GM19372 (cell line): ENCODE measurements at regions not wholly inside any gene's neighbourhood (a gene's known extent, or its start where the extent isn't known, plus 50 kb on each side); places are given as distances from the start of the nearest gene placed in this dataset.
"Not testable (repeated sequence)": the region's sequence is repeated elsewhere in the genome, so short reads cannot be mapped to it uniquely, and the experiment has no call there.

Source experiments
- ATAC-seq: cut with Tn5 transposase; IDR thresholded peaks from one replicate; pipeline ENCODE4 v1.9.1; 2021; ENCODE audit warnings: mild to moderate bottlenecking, low read depth, moderate library complexity; ENCODE audit not compliant: unreplicated experiment

- not testable (repeated sequence) for ATAC-seq
Measured at GRCh38 chr16:21365541-21365940, 87.5 kb upstream of the CRYM start.

- ATAC-seq, result not testable (repeated sequence)
Measured at GRCh38 chr16:21363550-21364223, 85.6 kb upstream of the CRYM start.

- ATAC-seq, result not testable (repeated sequence)
Measured at GRCh38 chr16:21361612-21362227, 83.6 kb upstream of the CRYM start.

- ATAC-seq, result not testable (repeated sequence)
Measured at GRCh38 chr16:21361045-21361444, 83.0 kb upstream of the CRYM start.

- ATAC-seq, result not testable (repeated sequence)
Measured at GRCh38 chr16:21359513-21359912, 81.4 kb upstream of the CRYM start.

GRCh38 chr16:21358261-21358795 is 80.2 kb upstream of the CRYM start:
- ATAC-seq, result peak; percentile 60

GRCh38 chr16:21356308-21356707 is 78.2 kb upstream of the CRYM start:
- ATAC-seq, result not testable (repeated sequence)

- not testable (repeated sequence) for ATAC-seq
Measured at GRCh38 chr16:21351433-21351832, 73.3 kb upstream of the CRYM start.

- ATAC-seq, result not testable (repeated sequence)
Measured at GRCh38 chr16:21350851-21351250, 72.8 kb upstream of the CRYM start.

GRCh38 chr16:21349336-21349735 is 71.2 kb upstream of the CRYM start:
- not testable (repeated sequence) for ATAC-seq

- not testable (repeated sequence) for ATAC-seq
Measured at GRCh38 chr16:21348815-21349214, 70.7 kb upstream of the CRYM start.

- not testable (repeated sequence) for ATAC-seq
Measured at GRCh38 chr16:21347538-21347937, 69.4 kb upstream of the CRYM start.

GRCh38 chr16:21346756-21347491 is 68.8 kb upstream of the CRYM start:
- ATAC-seq, result not testable (repeated sequence)

GRCh38 chr16:21344361-21344912 is 66.3 kb upstream of the CRYM start:
- ATAC-seq, result not testable (repeated sequence)

GRCh38 chr16:21341101-21341500 is 63.0 kb upstream of the CRYM start:
- ATAC-seq, result no peak

- no peak for ATAC-seq
Measured at GRCh38 chr16:21339941-21340340, 61.9 kb upstream of the CRYM start.

GRCh38 chr16:21339269-21339641 is 61.2 kb upstream of the CRYM start:
- ATAC-seq, result no peak

GRCh38 chr16:21338537-21339268 is 60.6 kb upstream of the CRYM start:
- ATAC-seq, result no peak

GRCh38 chr16:21336231-21336630 is 58.1 kb upstream of the CRYM start:
- no peak for ATAC-seq
